Duodenal mucosa (tissue), 2 donors: ENCODE measurements at regions not wholly inside any gene's neighbourhood (a gene's known extent, or its start where the extent isn't known, plus 50 kb on each side); places are given as distances from the start of the nearest gene placed in this dataset.

Source experiments
- H3K27ac ChIP-seq: one replicate; pipeline ENCODE4 v1.7.0; 2013; ENCODE audit warnings: low read depth, low read length
- H3K27me3 ChIP-seq, 2 donors: one replicate each; pipeline ENCODE4 v1.7.0; 2013; ENCODE audit warnings: low read length in 2 of 2, control low read depth in 1 of 2; ENCODE audit not compliant: insufficient read depth in 2 of 2, control insufficient read depth in 1 of 2
- H3K36me3 ChIP-seq, 2 donors: one replicate each; pipeline ENCODE4 v1.7.0; 2013; ENCODE audit warnings: low read length in 2 of 2, control low read depth in 1 of 2; ENCODE audit not compliant: insufficient read depth in 2 of 2, control insufficient read depth in 1 of 2
- H3K4me1 ChIP-seq, 2 donors: one replicate each; pipeline ENCODE4 v1.7.0; 2013; ENCODE audit warnings: low read length in 2 of 2, control low read depth in 1 of 2; ENCODE audit not compliant: insufficient read depth in 2 of 2, control insufficient read depth in 1 of 2
- H3K4me3 ChIP-seq, 2 donors: one replicate each; pipeline ENCODE4 v1.7.0; 2013; ENCODE audit warnings: low read length in 2 of 2, low read depth in 1 of 2
- H3K9ac ChIP-seq, 2 donors: one replicate each; pipeline ENCODE4 v1.7.0; 2013; ENCODE audit warnings: low read length in 2 of 2, low read depth in 1 of 2
- H3K9me3 ChIP-seq, 2 donors: one replicate each; pipeline ENCODE4 v1.7.0; 2013; ENCODE audit warnings: low read length in 2 of 2, control low read depth in 1 of 2; ENCODE audit not compliant: control insufficient read depth in 1 of 2

GRCh38 chr6:94026575-94026974 is 607.2 kb upstream of the EPHA7 start:
- no peak overlapping the region for H3K27ac ChIP-seq

DNA sequence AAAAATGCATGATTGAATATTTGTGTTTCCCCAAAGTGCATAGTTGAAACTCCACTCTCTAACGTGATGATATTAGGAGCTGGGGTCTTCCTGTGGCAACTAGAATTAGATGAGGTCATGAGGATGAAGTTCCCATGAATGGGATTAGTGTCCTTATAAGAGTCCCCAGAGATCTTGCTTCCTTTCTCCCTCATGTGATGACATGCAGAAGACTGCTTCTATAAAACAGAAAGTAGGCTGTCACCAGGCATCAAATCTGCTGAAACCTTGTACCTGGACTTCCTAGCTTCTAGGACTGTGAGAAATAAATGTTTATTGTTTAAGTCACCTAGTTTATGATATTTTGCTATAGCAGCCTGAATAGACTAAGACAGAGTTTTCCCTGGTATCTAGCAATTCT is 586.5 kb upstream of the EPHA7 start:
- Histone ChIP-seq H3K9me3 (no peaks in the 10 kb centered on the region), H3K4me1 (no peaks in the 10 kb centered on the region), H3K9ac (no peak overlapping the region), H3K27me3 (no peaks in the 10 kb centered on the region), H3K36me3 (no peaks in the 10 kb centered on the region), H3K27ac (no peak overlapping the region), H3K4me3 (no peak overlapping the region)

More at GRCh38 chr6:94026575-94026974, 607.2 kb upstream of the EPHA7 start:
- Histone ChIP-seq H3K9ac (no peak overlapping the region), H3K27me3 (no peaks in the 10 kb centered on the region), H3K4me1 (no peaks in the 10 kb centered on the region), H3K4me3 (no peak overlapping the region), H3K36me3 (no peaks in the 10 kb centered on the region), H3K9me3 (no peaks in the 10 kb centered on the region)

DNA sequence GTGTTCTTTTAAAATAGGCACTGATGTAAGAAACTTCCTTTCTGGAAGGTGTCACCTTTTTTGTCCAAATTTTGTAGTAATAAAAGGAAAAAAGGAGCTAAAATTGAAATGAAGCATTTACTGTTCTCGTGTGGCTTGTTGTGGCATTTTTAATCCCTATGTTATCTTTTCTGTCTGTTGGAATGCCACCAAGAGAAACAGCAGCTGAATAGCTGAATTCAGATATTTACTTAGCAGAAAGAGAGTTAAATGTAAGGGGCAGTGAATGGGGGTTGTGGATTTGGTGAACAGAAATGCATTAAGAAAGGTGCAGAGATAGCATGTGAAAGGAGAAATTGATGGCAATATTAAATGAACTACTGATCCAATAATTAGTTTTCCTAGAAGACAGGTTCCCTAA is 573.6 kb upstream of the EPHA7 start:
- Histone ChIP-seq H3K36me3 (no peaks in the 10 kb centered on the region), H3K4me1 (no peaks in the 10 kb centered on the region), H3K27ac (no peak overlapping the region), H3K9me3 (no peaks in the 10 kb centered on the region), H3K27me3 (no peaks in the 10 kb centered on the region), H3K9ac (no peak overlapping the region), H3K4me3 (no peak overlapping the region)

DNA sequence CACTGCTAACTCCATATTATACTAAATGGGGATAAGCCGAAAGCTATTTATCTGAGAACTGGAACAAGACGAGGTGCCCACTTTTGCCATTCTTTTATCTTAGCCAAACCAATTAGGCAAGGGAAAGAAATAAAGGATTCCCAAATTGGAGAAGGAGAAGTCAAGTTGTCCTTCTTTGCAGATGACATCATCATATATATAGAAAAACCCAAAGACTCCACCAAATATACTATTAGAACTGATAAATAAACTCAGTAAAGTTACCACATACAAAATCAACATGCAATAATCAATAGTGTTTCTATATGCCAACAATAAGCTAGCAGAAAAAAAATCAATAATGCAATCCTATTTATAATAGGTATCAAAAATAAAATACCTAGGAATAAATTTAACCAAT is 570.3 kb upstream of the EPHA7 start:
- Histone ChIP-seq H3K9ac (no peak overlapping the region), H3K9me3 (no peaks in the 10 kb centered on the region), H3K4me1 (no peaks in the 10 kb centered on the region), H3K27me3 (no peaks in the 10 kb centered on the region), H3K36me3 (no peaks in the 10 kb centered on the region), H3K27ac (no peak overlapping the region), H3K4me3 (no peak overlapping the region)

GRCh38 chr6:93985953-93986352 is 566.6 kb upstream of the EPHA7 start:
- Histone ChIP-seq H3K4me3 (no peak overlapping the region), H3K27ac (no peak overlapping the region), H3K9ac (no peak overlapping the region), H3K36me3 (no peaks in the 10 kb centered on the region), H3K4me1 (no peaks in the 10 kb centered on the region), H3K27me3 (no peaks in the 10 kb centered on the region), H3K9me3 (no peaks in the 10 kb centered on the region)

DNA sequence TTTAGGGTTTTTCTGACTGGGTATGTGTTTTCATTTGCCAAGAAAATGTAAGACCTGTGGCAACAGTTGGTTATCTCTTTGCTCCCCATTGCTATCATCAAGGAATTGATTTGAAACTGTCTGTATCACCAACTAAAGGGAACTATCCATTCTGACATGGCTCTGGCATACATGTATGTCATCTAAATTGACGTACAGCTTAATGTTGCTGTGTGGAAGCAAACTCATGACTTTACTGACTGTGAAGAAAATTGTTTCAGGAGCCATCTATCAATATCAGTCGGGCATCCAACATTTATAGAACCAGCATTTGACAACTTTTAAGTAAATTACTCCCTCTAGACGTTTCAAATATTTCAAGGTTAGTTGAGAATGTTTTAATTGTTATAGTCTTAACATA is 555.8 kb upstream of the EPHA7 start:
- Histone ChIP-seq H3K9me3 (no peaks in the 10 kb centered on the region), H3K4me3 (no peak overlapping the region), H3K4me1 (no peaks in the 10 kb centered on the region), H3K27ac (no peak overlapping the region), H3K27me3 (no peaks in the 10 kb centered on the region), H3K36me3 (no peaks in the 10 kb centered on the region), H3K9ac (no peak overlapping the region)

DNA sequence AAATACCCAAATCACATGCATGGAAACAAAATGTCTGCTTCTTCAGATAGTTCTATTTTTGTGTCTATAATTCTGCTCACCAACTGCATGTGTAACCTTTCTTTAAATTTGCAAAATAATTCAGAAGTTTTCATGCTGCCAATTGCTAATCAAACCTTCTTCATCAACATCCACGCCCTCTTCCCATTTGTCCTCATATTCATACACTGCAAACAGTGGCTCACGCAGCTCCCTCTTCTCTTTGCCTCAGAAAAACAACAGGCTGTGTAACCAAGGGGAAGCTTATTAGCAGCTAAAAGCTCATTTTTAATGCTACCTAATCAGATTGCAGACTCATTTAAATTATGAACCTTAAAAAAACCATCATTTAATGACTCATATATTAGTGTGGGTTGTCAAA is 555.0 kb upstream of the EPHA7 start:
- Histone ChIP-seq H3K27me3 (no peaks in the 10 kb centered on the region), H3K27ac (no peak overlapping the region), H3K9me3 (no peaks in the 10 kb centered on the region), H3K36me3 (no peaks in the 10 kb centered on the region), H3K4me1 (no peaks in the 10 kb centered on the region), H3K9ac (no peak overlapping the region), H3K4me3 (no peak overlapping the region)

- no peaks in the 10 kb centered on the region for H3K9me3 ChIP-seq
- no peaks in the 10 kb centered on the region for H3K4me1 ChIP-seq
- H3K27me3 ChIP-seq = no peaks in the 10 kb centered on the region
- no peak overlapping the region for H3K27ac ChIP-seq
- H3K4me3 ChIP-seq = no peak overlapping the region
- H3K36me3 ChIP-seq = no peaks in the 10 kb centered on the region
- no peak overlapping the region for H3K9ac ChIP-seq
Measured at GRCh38 chr6:93972791-93973190, 553.4 kb upstream of the EPHA7 start.

GRCh38 chr6:93970684-93971083 is 551.3 kb upstream of the EPHA7 start:
- H3K27ac ChIP-seq = no peak overlapping the region
- H3K4me3 ChIP-seq = no peak overlapping the region
- H3K9ac ChIP-seq = no peak overlapping the region

DNA sequence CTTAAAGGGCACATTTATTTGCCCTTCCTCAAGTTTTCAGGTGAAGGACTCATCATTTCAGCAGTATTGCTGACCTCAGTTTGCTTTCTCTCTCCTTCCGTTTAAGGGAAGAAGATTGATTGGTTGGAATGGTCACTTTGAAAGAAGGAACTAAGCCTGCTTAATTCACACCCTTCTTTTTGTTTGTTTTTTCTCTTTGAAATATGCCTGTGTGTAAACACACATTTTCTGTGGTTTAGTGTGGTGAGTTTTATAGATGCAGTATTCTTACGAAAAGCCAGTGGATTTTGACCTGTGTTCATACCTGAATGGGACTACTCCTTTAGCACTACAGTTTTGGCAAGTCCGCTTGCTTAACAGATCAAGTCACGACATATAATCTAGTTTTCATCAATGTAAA is 548.8 kb upstream of the EPHA7 start:
- H3K27me3 ChIP-seq = no peaks in the 10 kb centered on the region
- no peak overlapping the region for H3K4me3 ChIP-seq
- no peaks in the 10 kb centered on the region for H3K4me1 ChIP-seq
- no peak overlapping the region for H3K9ac ChIP-seq
- H3K36me3 ChIP-seq = no peaks in the 10 kb centered on the region
- no peaks in the 10 kb centered on the region for H3K9me3 ChIP-seq
- H3K27ac ChIP-seq = no peak overlapping the region

More at GRCh38 chr6:93970684-93971083, 551.3 kb upstream of the EPHA7 start:
- Histone ChIP-seq H3K9me3 (no peaks in the 10 kb centered on the region), H3K4me1 (no peaks in the 10 kb centered on the region), H3K27me3 (no peaks in the 10 kb centered on the region), H3K36me3 (no peaks in the 10 kb centered on the region)

- H3K27me3 ChIP-seq = no peaks in the 10 kb centered on the region
- H3K4me1 ChIP-seq = no peaks in the 10 kb centered on the region
- no peak overlapping the region for H3K4me3 ChIP-seq
- H3K9me3 ChIP-seq = no peaks in the 10 kb centered on the region
- H3K9ac ChIP-seq = no peak overlapping the region
- H3K36me3 ChIP-seq = no peaks in the 10 kb centered on the region
- H3K27ac ChIP-seq = no peak overlapping the region
Measured at GRCh38 chr6:93964926-93965325, 545.6 kb upstream of the EPHA7 start.
